H1 (cell line): ENCODE measurements at regions not wholly inside any gene's neighbourhood (a gene's known extent, or its start where the extent isn't known, plus 50 kb on each side); places are given as distances from the start of the nearest gene placed in this dataset.

Experiments
- CTCF ChIA-PET: fragments of 300-600 bp; sonication (Branson Sonifier 250); formaldehyde crosslinking; loops from one replicate; lab custom pipeline; 2021; ENCODE audit not compliant: partially characterized antibody; lab: Charles Lee
- POLR2A ChIA-PET: fragments of 300-600 bp; sonication (Branson Sonifier 250); formaldehyde crosslinking; loops from one replicate; lab custom pipeline; 2021; ENCODE audit warnings: inconsistent platforms; ENCODE audit not compliant: partially characterized antibody; lab: Charles Lee
- DNase-seq, 2 experiments: peaks; one replicate each; pipeline versions ENCODE4 v3.0.0 to v3.0.0-alpha.2; 2010 to 2022; ENCODE audit warnings: low spot score in 2 of 2, low read depth in 1 of 2, mixed read lengths in 1 of 2
- FAIRE-seq: peaks from 2 replicates; lab custom pipeline; 2011; peaks lifted over from hg19 to GRCh38; lab: Jason Lieb, UNC
- H2AFZ ChIP-seq: 2 replicates; pipeline ENCODE4 v1.8.1; 2012; ENCODE audit warnings: low read length, inconsistent platforms
- H2AK5ac ChIP-seq: 2 replicates; pipeline ENCODE4 v1.6.1; 2013; ENCODE audit warnings: low read depth, low read length
- H2BK120ac ChIP-seq: replicated peaks from 2 replicates; pipeline ENCODE3; 2013; ENCODE audit warnings: low read depth, low read length, inconsistent platforms
- H2BK12ac ChIP-seq: 2 replicates; pipeline ENCODE4 v1.6.1; 2013; ENCODE audit warnings: low read depth, low read length
- H2BK15ac ChIP-seq: 2 replicates; pipeline ENCODE4 v1.6.1; 2013; ENCODE audit warnings: low read length
- H2BK20ac ChIP-seq: 2 replicates; pipeline ENCODE4 v1.6.1; 2013; ENCODE audit warnings: low read length
- H2BK5ac ChIP-seq: 2 replicates; pipeline ENCODE4 v1.6.1; 2013; ENCODE audit warnings: low read depth, low read length
- H3K14ac ChIP-seq: 2 replicates; pipeline ENCODE4 v1.6.1; 2013; ENCODE audit warnings: inconsistent platforms; ENCODE audit not compliant: insufficient read length
- H3K18ac ChIP-seq: 2 replicates; pipeline ENCODE4 v1.6.1; 2013; ENCODE audit warnings: low read length; ENCODE audit errors: extremely low read depth
- H3K23ac ChIP-seq: 2 replicates; pipeline ENCODE4 v1.6.1; 2013; ENCODE audit warnings: inconsistent platforms; ENCODE audit not compliant: insufficient read length
- H3K23me2 ChIP-seq: 2 replicates; pipeline ENCODE4 v1.6.1; 2013; ENCODE audit warnings: low read depth, low read length
- H3K27ac ChIP-seq: 2 replicates; pipeline ENCODE4 v1.6.1; 2011; ENCODE audit warnings: low read depth, low read length, inconsistent platforms
- H3K27me3 ChIP-seq, 4 experiments: replicated peaks in 1 of 4; 1 replicate in 1 of 4; 2 replicates in 3 of 4; pipeline versions ENCODE4 v1.6.1 to v1.8.1; 2011 to 2013; ENCODE audit warnings: low read length in 3 of 4, mild to moderate bottlenecking in 3 of 4, inconsistent platforms in 2 of 4, mixed read lengths in 2 of 4, moderate library complexity in 1 of 4; ENCODE audit not compliant: control insufficient read depth in 3 of 4, insufficient read depth in 3 of 4; ENCODE audit errors: extremely low read depth in 1 of 4
- H3K36me3 ChIP-seq, 4 experiments: 2 replicates each; pipeline versions ENCODE4 v1.6.1 to v1.8.1; 2011 to 2013; ENCODE audit warnings: mild to moderate bottlenecking in 4 of 4, low read length in 3 of 4, moderate library complexity in 2 of 4, control low read depth in 1 of 4, inconsistent platforms in 1 of 4; ENCODE audit not compliant: insufficient read depth in 4 of 4, control insufficient read depth in 2 of 4
- H3K4ac ChIP-seq: replicated peaks from 2 replicates; pipeline ENCODE3; 2013; ENCODE audit warnings: low read length, low read depth, mixed read lengths, inconsistent platforms; ENCODE audit not compliant: insufficient read length
- H3K4me1 ChIP-seq, 4 experiments: replicated peaks in 1 of 4; 1 replicate in 1 of 4; 2 replicates in 3 of 4; pipeline versions ENCODE4 v1.6.1 to v1.8.1; 2011 to 2013; ENCODE audit warnings: low read length in 3 of 4, inconsistent platforms in 2 of 4, mixed read lengths in 1 of 4; ENCODE audit not compliant: insufficient read depth in 4 of 4, control insufficient read depth in 3 of 4
- H3K4me2 ChIP-seq, 2 experiments: 2 replicates each; pipeline versions ENCODE4 v1.6.1 to v1.8.1; 2011 to 2013; ENCODE audit warnings: low read depth in 2 of 2, low read length in 2 of 2, control low read depth in 1 of 2, inconsistent platforms in 1 of 2, mild to moderate bottlenecking in 1 of 2; ENCODE audit not compliant: insufficient read depth in 1 of 2
- H3K4me3 ChIP-seq, 4 experiments: fragments of 200-600, 300-600 bp in 1 of 4; sonication (generic), shearing (Covaris generic), sonication (Bioruptor Twin) in 1 of 4; 2 replicates each; pipeline versions ENCODE4 v1.5.1 to v1.8.1; 2011 to 2016; ENCODE audit warnings: low read length in 4 of 4, low read depth in 3 of 4, control low read depth in 2 of 4, inconsistent platforms in 2 of 4, mild to moderate bottlenecking in 2 of 4, mixed read lengths in 1 of 4, moderate library complexity in 1 of 4; ENCODE audit not compliant: insufficient read depth in 2 of 4; ENCODE audit errors: extremely low read depth in 1 of 4
- H3K56ac ChIP-seq: replicated peaks from 2 replicates; pipeline ENCODE3; 2013; ENCODE audit warnings: low read depth, mild to moderate bottlenecking, mixed read lengths, low read length, inconsistent platforms; ENCODE audit not compliant: insufficient read length
- H3K79me1 ChIP-seq: 2 replicates; pipeline ENCODE4 v1.6.1; 2013; ENCODE audit warnings: low read depth, low read length, control low read depth
- H3K79me2 ChIP-seq, 2 experiments: 2 replicates each; pipeline versions ENCODE4 v1.6.1 to v1.8.1; 2012 to 2013; ENCODE audit warnings: low read length in 2 of 2, mild to moderate bottlenecking in 2 of 2, inconsistent platforms in 1 of 2; ENCODE audit not compliant: insufficient read depth in 2 of 2, control insufficient read depth in 1 of 2
- H3K9ac ChIP-seq, 4 experiments: replicated peaks in 1 of 4; 1 replicate in 1 of 4; 2 replicates in 3 of 4; pipeline versions ENCODE4 v1.6.1 to v1.8.1; 2011 to 2013; ENCODE audit warnings: low read depth in 3 of 4, low read length in 3 of 4, control low read depth in 2 of 4, mild to moderate bottlenecking in 2 of 4, moderate library complexity in 2 of 4, inconsistent platforms in 1 of 4; ENCODE audit errors: extremely low read depth in 1 of 4
- H3K9me3 ChIP-seq, 2 experiments: 2 replicates each; pipeline versions ENCODE4 v1.6.1 to v1.8.1; 2012 to 2013; ENCODE audit warnings: mild to moderate bottlenecking in 2 of 2, moderate library complexity in 2 of 2, control low read depth in 1 of 2, inconsistent platforms in 1 of 2, low read depth in 1 of 2, low read length in 1 of 2, mixed read lengths in 1 of 2; ENCODE audit not compliant: insufficient read depth in 2 of 2
- H4K20me1 ChIP-seq, 2 experiments: replicated peaks in 1 of 2; 2 replicates each; pipeline versions ENCODE3 to v1.8.1; 2011 to 2013; ENCODE audit warnings: inconsistent platforms in 2 of 2, low read length in 2 of 2, mild to moderate bottlenecking in 1 of 2; ENCODE audit not compliant: insufficient read depth in 2 of 2, control insufficient read depth in 1 of 2
- H4K5ac ChIP-seq: 2 replicates; pipeline ENCODE4 v1.6.1; 2013; ENCODE audit warnings: low read length, low read depth, mixed read lengths, inconsistent platforms; ENCODE audit not compliant: insufficient read length
- H4K8ac ChIP-seq: 2 replicates; pipeline ENCODE4 v1.8.0; 2013; ENCODE audit warnings: mild to moderate bottlenecking, moderate library complexity, low read length, inconsistent platforms; ENCODE audit not compliant: insufficient read depth; ENCODE audit errors: extremely low read depth
- H4K91ac ChIP-seq: replicated peaks from 2 replicates; pipeline ENCODE3; 2013; ENCODE audit warnings: low read length, mixed read lengths, inconsistent platforms; ENCODE audit not compliant: insufficient read length
- EP300 ChIP-seq, 2 experiments: IDR thresholded peaks; 1 replicate in 1 of 2; 2 replicates in 1 of 2; pipeline ENCODE4 v1.6.1; 2011 to 2012; ENCODE audit warnings: low read depth in 2 of 2, low read length in 2 of 2, mild to moderate bottlenecking in 2 of 2, borderline replicate concordance in 1 of 2, inconsistent platforms in 1 of 2, moderate library complexity in 1 of 2
- HDAC2 ChIP-seq, 2 experiments: fragments of 300-600 bp in 1 of 2; sonication (generic) in 1 of 2; IDR thresholded peaks; 2 replicates each; pipeline ENCODE4 v1.6.1; 2011 to 2012; ENCODE audit warnings: low read depth in 2 of 2, low read length in 2 of 2, mild to moderate bottlenecking in 2 of 2, moderate library complexity in 2 of 2, borderline replicate concordance in 1 of 2, inconsistent platforms in 1 of 2
- KDM5A ChIP-seq: fragments of 200-600 bp; IDR thresholded peaks from 2 replicates; pipeline ENCODE4 v1.7.1; 2012; ENCODE audit warnings: mild to moderate bottlenecking, low read length, inconsistent platforms, mixed read lengths
- MAFK ChIP-seq: IDR thresholded peaks from 2 replicates; pipeline ENCODE4 v1.6.1; 2012; ENCODE audit warnings: low read depth, mild to moderate bottlenecking, improper control_type of control experiment, low read length
- NRF1 ChIP-seq: IDR thresholded peaks from 2 replicates; pipeline ENCODE4 v1.6.1; 2011; ENCODE audit warnings: mild to moderate bottlenecking, low read depth, low read length, improper control_type of control experiment
- RBBP5 ChIP-seq: IDR thresholded peaks from 2 replicates; pipeline ENCODE4 v1.7.1; 2012; ENCODE audit warnings: low read depth, mild to moderate bottlenecking, inconsistent platforms, low read length, moderate library complexity, borderline replicate concordance
- SIX5 ChIP-seq: IDR thresholded peaks from 2 replicates; pipeline ENCODE4 v1.6.1; 2011; ENCODE audit warnings: mild to moderate bottlenecking, low read depth, low read length
- SP1 ChIP-seq: IDR thresholded peaks from 2 replicates; pipeline ENCODE4 v1.6.1; 2011; ENCODE audit warnings: low read depth, low read length
- SP2 ChIP-seq: IDR thresholded peaks from 2 replicates; pipeline ENCODE4 v1.6.1; 2012; ENCODE audit warnings: mild to moderate bottlenecking, low read length, inconsistent platforms
- SP4 ChIP-seq: IDR thresholded peaks from 2 replicates; pipeline ENCODE4 v1.6.1; 2012; ENCODE audit warnings: low read length, inconsistent platforms
- SUZ12 ChIP-seq: fragments of 200-600 bp; sonication (generic); IDR thresholded peaks from 2 replicates; pipeline ENCODE4 v1.6.1; 2012; ENCODE audit warnings: mild to moderate bottlenecking, inconsistent platforms, low read length, moderate library complexity, mixed read lengths
- TAF7 ChIP-seq: optimal IDR thresholded peaks from 2 replicates; pipeline ENCODE3; 2011; ENCODE audit warnings: low read depth, mild to moderate bottlenecking, inconsistent platforms, low read length, moderate library complexity, borderline replicate concordance
- WGBS, 2 experiments: shearing (Covaris generic) in 1 of 2; methylation state at CpG; one replicate each; pipeline versions ENCODE4 v1.1.6 to v1.1.7; 2013 to 2015; ENCODE audit warnings: low lambda C conversion rate in 2 of 2, mixed read lengths in 2 of 2, inconsistent platforms in 1 of 2, low coverage in 1 of 2, missing lambda C conversion rate in 1 of 2; ENCODE audit not compliant: insufficient replicate concordance in 2 of 2, insufficient coverage in 1 of 2, insufficient read length in 1 of 2; ENCODE audit errors: extremely low coverage in 1 of 2, missing lambda C conversion rate in 1 of 2; 5-methylcytosine and 5-hydroxymethylcytosine counted together
- TF ChIP-seq, protein P1 (sequence below), 3 experiments: IDR thresholded peaks; 1 replicate in 2 of 3; 2 replicates in 1 of 3; pipeline versions ENCODE4 v1.5.1 to v1.6.1; 2011; ENCODE audit warnings: low read length in 3 of 3, mild to moderate bottlenecking in 3 of 3, inconsistent platforms in 2 of 3, low read depth in 1 of 3, moderate library complexity in 1 of 3; ENCODE audit not compliant: insufficient read depth in 1 of 3; ENCODE audit errors: control extremely low read depth in 1 of 3

DNA sequence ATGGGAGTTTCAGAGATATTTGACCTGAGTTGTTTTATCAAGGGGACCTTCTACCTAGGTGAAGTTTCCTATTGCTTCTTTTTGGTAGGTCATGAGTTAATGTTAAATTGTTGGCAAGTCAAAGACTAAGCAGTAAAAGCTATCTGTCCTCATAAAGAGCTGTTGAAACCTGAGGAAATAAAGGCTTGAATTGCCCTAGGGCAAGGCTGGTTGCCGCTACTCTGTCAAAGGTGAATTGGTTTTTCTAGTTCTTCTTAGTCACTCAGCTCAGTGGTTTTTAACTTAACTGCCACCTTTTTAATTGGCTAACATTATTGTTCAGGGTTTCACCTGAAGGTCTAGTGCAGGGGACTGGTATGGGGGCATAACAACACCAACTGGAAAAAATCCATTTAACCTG lies 441.6 kb upstream of the FBXO33 start:
- H3K36me3 ChIP-seq, result no peaks in the 10 kb centered on the region
- DNase-seq (no peak), FAIRE-seq (peak; percentile 28)
- no peak overlapping the region for H3K23ac ChIP-seq
- H3K4me3 ChIP-seq, result no peak overlapping the region
- no peak overlapping the region for H3K27ac ChIP-seq
- no peak overlapping the region for H2BK20ac ChIP-seq
- H3K4ac ChIP-seq, result no peak overlapping the region
- no peak overlapping the region for H3K14ac ChIP-seq
- no peak overlapping the region for H4K8ac ChIP-seq
- no peak overlapping the region for H4K91ac ChIP-seq
- H3K9me3 ChIP-seq, result no peaks in the 10 kb centered on the region
- H3K79me1 ChIP-seq, result no peaks in the 10 kb centered on the region
- no peak overlapping the region for H2BK5ac ChIP-seq
- no peak overlapping the region for H3K9ac ChIP-seq
- no peak overlapping the region for H2BK120ac ChIP-seq
- peaks cover 0 to 8% (median 2%) of the 10 kb centered on the region in 4 experiments; a peak in 3 of 7 replicates for H3K4me1 ChIP-seq
- no peak overlapping the region for H3K4me2 ChIP-seq
- H4K20me1 ChIP-seq, result no peaks in the 10 kb centered on the region
- 95% methylated on average over 1 of the region's 1 CpG; no CpG with 5 or more reads in 1 of the 2 experiments for WGBS, 2 experiments
- H2BK12ac ChIP-seq, result no peak overlapping the region
- no peaks in the 10 kb centered on the region for H3K27me3 ChIP-seq
- no peak overlapping the region for H3K56ac ChIP-seq
- no peak overlapping the region for H4K5ac ChIP-seq
- no peak overlapping the region for H2BK15ac ChIP-seq
- CTCF ChIA-PET, result no interaction called here
- H3K79me2 ChIP-seq, result no peaks in the 10 kb centered on the region
- no peaks in the 10 kb centered on the region for H3K23me2 ChIP-seq
- no peak overlapping the region for H2AK5ac ChIP-seq
- POLR2A ChIA-PET, result no interaction called here
- H2AFZ ChIP-seq, result no peak overlapping the region
- no peak overlapping the region for H3K18ac ChIP-seq
- TF ChIP-seq SP1, result no peak
- no peak for TF ChIP-seq TAF7
- TF ChIP-seq SP2, result no peak
- TF ChIP-seq MAFK, result no peak
- TF ChIP-seq SIX5, result no peak
- no peak for TF ChIP-seq KDM5A
- TF ChIP-seq HDAC2 (IDR thresholded peaks at IDR 0.05; ENCODE audit: borderline replicate concordance in 1 of 2, low read depth in 2 of 2, low read length in 2 of 2), result no peak
- TF ChIP-seq SP4, result no peak
- no peak for TF ChIP-seq NRF1
- TF ChIP-seq SUZ12, result no peak
- TF ChIP-seq RBBP5, result no peak
- TF ChIP-seq, protein P1, sequence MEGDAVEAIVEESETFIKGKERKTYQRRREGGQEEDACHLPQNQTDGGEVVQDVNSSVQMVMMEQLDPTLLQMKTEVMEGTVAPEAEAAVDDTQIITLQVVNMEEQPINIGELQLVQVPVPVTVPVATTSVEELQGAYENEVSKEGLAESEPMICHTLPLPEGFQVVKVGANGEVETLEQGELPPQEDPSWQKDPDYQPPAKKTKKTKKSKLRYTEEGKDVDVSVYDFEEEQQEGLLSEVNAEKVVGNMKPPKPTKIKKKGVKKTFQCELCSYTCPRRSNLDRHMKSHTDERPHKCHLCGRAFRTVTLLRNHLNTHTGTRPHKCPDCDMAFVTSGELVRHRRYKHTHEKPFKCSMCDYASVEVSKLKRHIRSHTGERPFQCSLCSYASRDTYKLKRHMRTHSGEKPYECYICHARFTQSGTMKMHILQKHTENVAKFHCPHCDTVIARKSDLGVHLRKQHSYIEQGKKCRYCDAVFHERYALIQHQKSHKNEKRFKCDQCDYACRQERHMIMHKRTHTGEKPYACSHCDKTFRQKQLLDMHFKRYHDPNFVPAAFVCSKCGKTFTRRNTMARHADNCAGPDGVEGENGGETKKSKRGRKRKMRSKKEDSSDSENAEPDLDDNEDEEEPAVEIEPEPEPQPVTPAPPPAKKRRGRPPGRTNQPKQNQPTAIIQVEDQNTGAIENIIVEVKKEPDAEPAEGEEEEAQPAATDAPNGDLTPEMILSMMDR (IDR thresholded peaks at IDR 0.05; ENCODE audit: control extremely low read depth in 1 of 3, insufficient read depth in 1 of 3, low read depth in 1 of 3, low read length in 3 of 3), result no peak
- TF ChIP-seq EP300 (IDR thresholded peaks at IDR 0.05; ENCODE audit: borderline replicate concordance in 1 of 2, low read depth in 2 of 2, low read length in 2 of 2), result no peak
